HG03442 (cell line): ENCODE measurements at regions not wholly inside any gene's neighbourhood (a gene's known extent, or its start where the extent isn't known, plus 50 kb on each side); places are given as distances from the start of the nearest gene placed in this dataset.

ENCODE experiments used
- ATAC-seq: cut with Tn5 transposase; IDR thresholded peaks from one replicate; pipeline ENCODE4 v1.9.1; 2021; ENCODE audit warnings: mild to moderate bottlenecking, moderate library complexity; ENCODE audit not compliant: unreplicated experiment

DNA sequence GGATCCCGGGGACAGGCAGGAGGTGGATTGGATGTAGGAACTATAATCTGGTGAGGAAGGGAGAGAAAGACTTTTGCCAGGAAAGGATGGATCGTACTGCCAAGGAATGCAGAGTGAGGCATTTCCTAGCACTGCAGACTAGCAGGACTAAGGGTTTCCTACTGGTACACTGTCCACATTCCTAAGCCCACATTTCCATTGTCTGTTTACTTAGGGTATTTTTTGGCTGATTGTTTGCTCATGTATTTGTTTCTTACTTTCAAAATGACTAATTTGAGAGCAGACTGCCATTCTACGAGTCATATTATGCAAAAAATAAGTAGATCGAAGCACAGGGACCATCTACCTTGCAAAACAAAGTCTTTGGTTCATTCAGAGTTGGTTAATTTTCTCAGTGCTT, 1029.5 kb upstream of the NR2F2 start:
- ATAC-seq: no peak

DNA sequence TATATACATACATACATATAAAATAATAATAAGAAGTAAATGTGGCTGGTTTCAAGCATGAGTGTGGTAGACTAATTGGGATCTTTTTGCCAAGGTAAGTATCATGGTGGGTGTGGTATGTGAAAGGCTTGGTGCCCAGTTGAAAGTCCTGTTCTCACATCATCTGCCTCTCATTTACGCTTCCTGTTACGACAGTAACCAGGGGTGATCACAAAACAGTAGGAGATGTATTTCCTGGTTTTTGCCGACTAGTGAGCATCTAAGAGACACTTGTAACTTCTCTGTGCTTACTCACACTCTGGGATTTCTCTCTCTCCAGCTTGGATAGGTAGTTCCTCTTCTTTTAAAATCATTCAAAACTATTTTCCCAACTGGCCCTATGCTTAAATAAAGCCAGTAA, 1028.3 kb upstream of the NR2F2 start:
- no peak for ATAC-seq

- ATAC-seq: no peak
Measured at GRCh38 chr15:95302809-95303208, 1027.7 kb upstream of the NR2F2 start.

DNA sequence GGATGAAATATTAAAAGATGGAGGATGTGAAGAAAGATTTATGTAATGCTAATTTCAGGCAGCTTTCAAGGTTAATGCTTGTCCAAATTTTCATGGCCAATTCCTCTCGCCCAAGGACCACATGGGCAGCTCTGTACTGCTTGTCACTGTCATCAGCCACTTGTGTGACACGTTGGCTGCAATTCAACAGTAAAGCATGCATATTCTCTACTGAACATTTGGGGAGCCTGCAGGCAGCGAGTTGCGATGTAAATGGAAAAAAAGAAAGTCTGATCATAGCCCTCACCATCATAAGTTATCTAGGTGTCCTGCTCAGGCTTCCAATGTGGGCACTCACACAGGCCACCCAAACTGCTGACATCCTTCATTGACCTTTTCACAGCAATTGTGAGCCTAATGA, 1026.8 kb upstream of the NR2F2 start:
- ATAC-seq: no peak

DNA sequence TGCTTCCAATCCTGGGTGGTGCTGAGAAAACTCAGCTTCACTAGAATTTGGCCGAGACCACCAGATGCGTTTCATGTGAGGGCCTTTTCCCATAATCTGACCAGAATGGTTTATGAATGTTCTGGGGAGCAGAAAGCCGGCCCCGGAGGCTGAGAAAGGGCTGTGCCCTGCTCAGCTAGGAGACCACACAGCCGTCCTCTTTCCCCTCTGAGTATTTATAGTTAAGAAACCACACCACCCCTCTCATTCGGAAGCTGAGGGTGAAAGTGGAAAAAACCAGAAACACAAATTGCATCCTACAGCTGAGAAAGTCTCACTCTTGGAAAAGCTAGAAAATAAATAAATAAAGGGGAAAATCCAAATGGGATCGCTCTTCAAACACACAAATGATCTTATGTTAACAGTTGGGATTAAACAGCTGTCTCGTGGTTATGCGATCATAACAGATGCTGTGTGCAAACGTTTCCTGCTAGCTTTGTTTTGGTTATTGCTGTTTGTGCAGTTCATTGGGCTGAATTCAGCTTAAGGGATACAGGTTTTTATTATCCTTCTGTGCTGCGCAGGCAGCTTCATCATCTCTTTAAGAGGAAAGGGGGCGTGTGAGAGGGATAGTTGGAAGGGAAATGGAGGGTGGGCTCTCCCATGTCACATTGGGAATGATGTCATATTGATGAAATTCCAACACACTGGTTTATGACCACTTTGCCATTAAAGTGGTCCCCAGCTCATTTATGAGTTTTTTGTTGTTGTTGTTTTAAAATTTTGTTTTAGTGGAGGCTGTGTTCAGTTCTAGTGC, 1026.2 kb upstream of the NR2F2 start:
- no peak for ATAC-seq

GRCh38 chr15:95304947-95305400, 1025.5 kb upstream of the NR2F2 start:
- ATAC-seq: no peak

- no peak for ATAC-seq
Measured at GRCh38 chr15:95307115-95307514, 1023.4 kb upstream of the NR2F2 start.

DNA sequence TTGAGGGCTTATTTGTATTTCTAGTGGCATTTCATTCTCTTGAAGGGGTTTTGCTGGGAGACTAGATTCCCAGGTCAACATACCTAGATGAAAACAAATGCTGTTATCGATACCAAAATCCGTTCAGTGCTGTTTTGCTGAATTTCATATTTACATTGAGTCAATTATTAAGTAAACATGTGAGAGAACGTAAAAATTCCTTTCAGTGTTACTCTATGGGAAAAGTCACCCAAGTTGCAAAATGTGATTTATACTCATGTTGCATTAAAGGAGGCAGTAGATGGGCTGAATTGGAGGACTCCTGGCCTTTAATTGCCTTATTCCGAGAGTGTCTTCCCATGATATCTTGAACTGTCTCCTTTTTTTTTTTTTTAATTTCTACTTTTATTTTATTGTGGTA, 1011.3 kb upstream of the NR2F2 start:
- ATAC-seq: no peak

- no peak for ATAC-seq
Measured at GRCh38 chr15:95323796-95324195, 1006.7 kb upstream of the NR2F2 start.

GRCh38 chr15:95324656-95325055, 1005.8 kb upstream of the NR2F2 start:
- no peak for ATAC-seq

DNA sequence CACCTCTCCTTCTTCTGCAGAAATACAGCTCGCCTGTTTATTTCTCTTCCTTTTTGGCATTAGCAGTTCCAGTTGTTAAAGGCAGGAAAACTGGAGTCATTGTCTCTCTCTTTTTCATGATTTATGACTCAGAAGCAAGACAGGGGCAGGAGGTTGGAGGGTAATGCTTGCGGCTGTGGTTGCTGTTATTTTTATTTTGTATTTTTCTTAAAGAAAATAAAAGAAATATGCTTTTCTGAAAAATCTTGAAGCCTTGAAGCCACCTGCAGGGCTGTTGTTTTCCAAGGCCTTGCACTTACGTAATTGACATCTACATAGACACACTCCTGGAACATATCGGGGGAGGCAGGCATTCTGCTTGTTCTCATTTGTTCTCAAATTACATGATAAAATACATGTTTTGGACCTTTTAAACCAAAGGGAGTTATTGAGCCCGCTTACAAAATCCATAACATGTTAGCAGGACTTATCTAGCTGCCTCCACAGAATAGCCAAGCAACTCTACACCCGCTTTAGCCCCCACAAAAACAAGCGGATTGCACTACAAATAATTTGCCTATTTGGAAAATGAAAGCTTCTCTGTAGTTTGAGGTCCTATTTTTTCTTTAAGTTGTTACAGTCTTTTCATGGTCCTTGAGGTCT, 1004.6 kb upstream of the NR2F2 start:
- no peak for ATAC-seq

DNA sequence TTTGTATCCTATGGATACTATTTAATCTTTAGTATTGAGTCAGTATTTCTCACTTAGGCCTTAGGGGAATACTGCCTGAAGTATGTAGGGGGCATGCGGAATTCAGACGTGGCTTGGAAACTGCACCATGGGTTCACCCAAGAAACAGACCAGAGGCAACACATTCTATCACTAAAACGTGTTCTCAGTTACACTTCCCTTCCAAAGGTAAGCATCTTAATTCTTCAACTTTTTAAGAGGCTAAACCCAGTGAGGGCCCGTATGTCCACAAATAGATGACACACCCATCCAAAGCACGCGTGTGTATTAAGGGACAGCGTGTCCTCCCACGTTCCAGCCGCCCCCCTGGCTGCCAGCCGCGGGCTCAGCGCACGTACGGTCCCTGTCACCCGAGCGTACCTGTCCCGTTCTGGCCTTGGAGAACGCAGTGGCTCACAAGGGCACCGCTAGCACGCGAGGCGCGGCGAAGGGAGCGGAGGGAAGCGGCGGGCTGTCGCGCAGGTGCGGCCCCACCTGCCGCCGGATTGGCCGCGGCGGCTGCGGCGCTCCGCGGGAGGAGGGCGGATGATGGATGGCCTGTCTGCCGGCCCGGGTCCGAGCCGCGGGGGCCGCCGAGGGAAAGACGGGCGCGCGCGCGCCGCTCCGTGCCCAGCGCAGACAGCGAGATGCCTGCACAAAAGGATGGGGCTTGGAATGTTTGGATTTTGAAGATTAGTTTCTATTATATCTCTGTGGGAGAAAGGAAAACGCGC, 1003.9 kb upstream of the NR2F2 start:
- no peak for ATAC-seq

- ATAC-seq: no peak
Measured at GRCh38 chr15:95327183-95327525, 1003.3 kb upstream of the NR2F2 start.

- no peak for ATAC-seq
Measured at GRCh38 chr15:95327661-95328060, 1002.8 kb upstream of the NR2F2 start.

DNA sequence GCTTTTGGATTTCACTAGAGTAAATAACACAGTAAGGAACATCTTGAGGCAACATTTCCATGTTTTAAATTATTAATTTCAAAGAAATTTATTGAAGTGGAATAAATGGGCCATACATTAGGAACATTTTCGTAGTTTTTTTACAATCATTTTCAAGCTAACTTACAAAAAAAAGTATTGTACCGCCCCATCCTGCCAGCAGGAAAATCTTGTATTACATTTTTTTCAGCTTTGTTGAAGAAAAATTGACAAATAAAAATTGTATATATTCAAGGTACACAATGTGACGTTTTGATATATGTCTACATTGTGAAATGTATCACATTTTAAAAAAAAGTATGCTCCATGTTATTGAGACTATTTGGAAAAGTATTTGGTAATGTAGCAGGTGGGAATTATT, 1001.9 kb upstream of the NR2F2 start:
- no peak for ATAC-seq

- ATAC-seq: no peak
Measured at GRCh38 chr15:95329362-95329761, 1001.1 kb upstream of the NR2F2 start.

DNA sequence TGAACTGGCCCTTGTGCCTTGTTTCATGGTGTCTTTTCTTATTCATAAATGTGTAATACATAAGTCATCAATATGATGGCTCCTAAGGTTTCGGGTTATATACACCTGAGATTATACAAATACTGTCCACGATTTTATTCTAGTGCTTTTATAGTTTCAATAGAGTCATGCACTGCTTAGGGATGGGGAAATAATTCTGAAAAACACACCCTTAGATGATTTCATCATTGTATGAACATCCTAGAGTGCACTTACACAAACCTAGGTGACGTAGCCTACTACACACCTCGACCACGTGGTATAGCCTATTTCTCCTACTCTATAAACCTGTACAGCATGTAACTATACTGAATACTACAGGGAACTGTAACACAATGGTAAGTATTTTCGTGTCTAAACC, 988.8 kb upstream of the NR2F2 start:
- ATAC-seq: no peak

DNA sequence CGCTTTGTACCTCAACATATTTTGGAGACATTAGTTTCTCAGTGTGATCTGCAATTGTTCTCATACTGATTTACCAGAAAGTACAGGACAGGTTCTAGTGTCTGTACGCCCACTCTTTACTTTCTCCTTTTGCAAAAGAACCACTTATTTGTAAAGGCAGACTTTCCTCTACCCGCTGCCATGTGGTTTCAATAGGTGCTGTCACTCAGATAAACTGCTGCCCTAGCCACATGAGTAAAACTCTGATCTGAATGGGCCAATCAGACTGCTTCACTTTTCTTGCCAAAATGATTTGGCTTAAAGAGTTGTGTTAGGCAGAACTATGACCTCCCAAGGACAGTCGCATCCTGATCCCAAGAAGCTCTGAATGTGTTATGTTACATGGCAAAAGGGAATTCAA, 984.6 kb upstream of the NR2F2 start:
- no peak for ATAC-seq

DNA sequence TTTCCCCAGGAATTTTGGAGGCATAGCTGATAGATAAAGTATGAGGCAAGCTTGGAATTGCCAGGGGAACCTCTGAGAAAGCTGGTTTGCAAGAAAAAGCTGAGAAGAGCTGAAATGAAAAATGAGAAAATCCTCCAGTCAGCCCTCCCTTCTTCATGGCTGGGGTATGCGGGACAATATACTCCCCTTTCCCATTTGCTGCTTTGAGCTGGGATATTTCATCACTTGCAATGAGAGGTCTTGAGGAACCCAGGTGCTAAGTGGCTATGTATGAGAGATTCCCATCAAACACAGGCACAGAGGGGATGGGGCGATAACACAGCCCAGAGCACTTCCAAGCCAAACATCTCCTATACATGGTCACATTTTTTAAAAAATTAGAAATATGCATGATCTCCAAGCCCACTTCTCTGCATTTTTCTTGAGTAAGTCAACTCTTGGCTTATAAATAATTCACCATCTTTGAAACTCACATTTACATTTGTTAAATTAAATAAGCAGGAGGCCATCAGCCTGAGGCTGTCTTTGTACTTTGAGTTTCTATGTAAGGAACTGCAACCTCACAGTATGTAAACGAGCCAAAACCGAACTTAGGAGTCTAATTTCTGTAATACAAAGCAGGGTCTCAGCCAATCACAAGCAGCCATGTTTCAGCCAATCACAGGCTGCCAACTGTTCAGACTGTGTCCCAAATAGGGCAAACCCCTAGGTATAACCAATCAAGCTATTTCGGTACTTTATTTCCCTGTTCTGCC, 983.6 kb upstream of the NR2F2 start:
- ATAC-seq: no peak

DNA sequence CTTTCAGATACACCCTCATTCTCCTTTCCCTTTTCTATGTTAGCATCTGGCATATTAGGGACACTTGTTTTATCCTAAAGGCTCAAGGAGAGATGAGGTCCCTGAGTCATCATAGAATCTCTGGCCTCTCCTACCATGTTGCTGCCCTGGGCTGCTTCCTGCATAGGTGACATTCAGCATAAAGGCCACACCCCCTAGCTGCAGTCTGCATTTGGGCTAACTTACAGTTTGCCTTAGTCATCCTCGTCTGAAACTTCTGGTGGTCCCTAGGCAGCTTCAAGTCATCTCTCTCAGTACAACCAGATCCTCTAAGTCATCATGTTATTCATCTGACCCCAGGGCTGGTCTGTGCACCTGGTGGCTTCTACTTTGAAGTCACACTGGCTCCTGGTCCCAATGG, 982.7 kb upstream of the NR2F2 start:
- ATAC-seq: no peak

GRCh38 chr15:95350908-95351307, 979.6 kb upstream of the NR2F2 start:
- ATAC-seq: no peak
